CD4-positive, alpha-beta T cell (primary cell): ENCODE measurements at regions not wholly inside any gene's neighbourhood (a gene's known extent, or its start where the extent isn't known, plus 50 kb on each side); places are given as distances from the start of the nearest gene placed in this dataset.
"Not testable (repeated sequence)": the region's sequence is repeated elsewhere in the genome, so short reads cannot be mapped to it uniquely, and the experiment has no call there.

Source experiments
- ATAC-seq: fragments of 200-7000 bp; cut with Tn5 transposase; one replicate; pipeline ENCODE4 v1.10.0; 2022; ENCODE audit warnings: mild to moderate bottlenecking; ENCODE audit not compliant: poor library complexity
- CTCF ChIA-PET: fragments of 350-600 bp; sonication (Branson Sonifier 250); formaldehyde crosslinking; loops from one replicate; lab custom pipeline; 2021; ENCODE audit warnings: antibody characterized with exemption, inconsistent platforms; lab: Charles Lee
- POLR2A ChIA-PET: fragments of 350-600 bp; sonication (Branson Sonifier 250); formaldehyde crosslinking; loops from one replicate; lab custom pipeline; 2021; ENCODE audit warnings: antibody characterized with exemption, inconsistent platforms; lab: Charles Lee
- DNase-seq, 14 experiments: peaks; one replicate each; pipeline ENCODE4 v3.0.0-alpha.2; 2013 to 2020; ENCODE audit warnings: mixed read lengths in 2 of 14
- H3K27ac ChIP-seq, 2 donors: one replicate each; pipeline versions ENCODE4 v1.5.1 to v1.7.0; 2013; ENCODE audit warnings: low read length in 2 of 2, low read depth in 1 of 2, mild to moderate bottlenecking in 1 of 2
- H3K27me3 ChIP-seq, 2 experiments: 1 replicate in 1 of 2; 2 replicates in 1 of 2; pipeline versions ENCODE4 v1.6.1 to v1.7.0; 2013; ENCODE audit warnings: low read length in 2 of 2, control low read depth in 1 of 2, mild to moderate bottlenecking in 1 of 2, moderate library complexity in 1 of 2; ENCODE audit not compliant: insufficient read depth in 2 of 2, control insufficient read depth in 1 of 2
- H3K36me3 ChIP-seq: one replicate; pipeline ENCODE4 v1.6.1; 2013; ENCODE audit warnings: low read length, control low read depth; ENCODE audit not compliant: insufficient read depth
- H3K4me1 ChIP-seq: one replicate; pipeline ENCODE4 v1.6.1; 2013; ENCODE audit warnings: low read length, control low read depth; ENCODE audit not compliant: insufficient read depth
- H3K4me3 ChIP-seq: one replicate; pipeline ENCODE4 v1.5.1; 2013; ENCODE audit warnings: mild to moderate bottlenecking, low read length, moderate library complexity
- H3K9me3 ChIP-seq, 2 experiments: 1 replicate in 1 of 2; 2 replicates in 1 of 2; pipeline versions ENCODE4 v1.6.1 to v1.7.0; 2013; ENCODE audit warnings: low read length in 2 of 2, mild to moderate bottlenecking in 2 of 2, control low read depth in 1 of 2, moderate library complexity in 1 of 2; ENCODE audit not compliant: control insufficient read depth in 1 of 2, insufficient read depth in 1 of 2
- H3K27ac Mint-ChIP-seq: one replicate; pipeline ENCODE4 v1.8.0; 2020; ENCODE audit warnings: mixed read lengths
- H3K27me3 Mint-ChIP-seq: one replicate; pipeline ENCODE4 v1.8.0; 2021; ENCODE audit warnings: mixed read lengths
- H3K36me3 Mint-ChIP-seq: one replicate; pipeline ENCODE4 v1.8.0; 2021; ENCODE audit warnings: low read depth, mixed read lengths
- H3K4me1 Mint-ChIP-seq: one replicate; pipeline ENCODE4 v1.8.0; 2021; ENCODE audit warnings: low read depth, mixed read lengths
- H3K4me3 Mint-ChIP-seq: one replicate; pipeline ENCODE4 v1.8.0; 2020; ENCODE audit warnings: mild to moderate bottlenecking, mixed read lengths
- H3K9me3 Mint-ChIP-seq: one replicate; pipeline ENCODE4 v1.8.0; 2020; ENCODE audit warnings: mixed read lengths
- intact Hi-C, 2 experiments: fragments of 100-400 bp; cut with DNase I in 1 of 2; cut with micrococcal nuclease in 1 of 2; formaldehyde crosslinking; loops; one replicate each; pipeline versions ENCODE4 v1.15.1 to v1.9.0; 2023 to 2025; cut with DNase I, micrococcal nuclease

DNA sequence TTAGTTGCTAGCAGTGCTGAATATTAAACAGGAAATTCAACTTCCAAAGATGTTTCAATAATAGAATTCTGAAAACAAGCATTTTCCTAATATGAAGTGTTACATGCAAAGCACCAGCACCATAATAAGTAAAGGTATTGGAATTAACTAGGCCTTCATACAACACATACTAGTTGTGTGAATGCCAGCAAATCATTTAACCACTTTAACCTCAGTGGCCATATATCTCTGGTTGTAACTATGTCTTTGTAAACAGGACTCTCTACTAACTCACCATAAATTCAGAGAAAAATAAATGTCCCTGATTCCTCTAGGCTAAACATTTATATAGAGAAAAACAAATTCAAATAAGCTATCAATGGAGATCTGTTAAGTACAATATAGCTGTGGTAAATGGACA is 175.7 kb upstream of the NBPF9 start:
- intact Hi-C loops, H3K36me3 ChIP-seq, H3K27me3 Mint-ChIP-seq, ATAC-seq, CTCF ChIA-PET, H3K27ac Mint-ChIP-seq, H3K4me1 Mint-ChIP-seq, H3K36me3 Mint-ChIP-seq, H3K27ac ChIP-seq, H3K27me3 ChIP-seq, H3K4me3 ChIP-seq, H3K9me3 Mint-ChIP-seq, H3K9me3 ChIP-seq, H3K4me3 Mint-ChIP-seq, DNase-seq, POLR2A ChIA-PET, H3K4me1 ChIP-seq: not testable (repeated sequence)

DNA sequence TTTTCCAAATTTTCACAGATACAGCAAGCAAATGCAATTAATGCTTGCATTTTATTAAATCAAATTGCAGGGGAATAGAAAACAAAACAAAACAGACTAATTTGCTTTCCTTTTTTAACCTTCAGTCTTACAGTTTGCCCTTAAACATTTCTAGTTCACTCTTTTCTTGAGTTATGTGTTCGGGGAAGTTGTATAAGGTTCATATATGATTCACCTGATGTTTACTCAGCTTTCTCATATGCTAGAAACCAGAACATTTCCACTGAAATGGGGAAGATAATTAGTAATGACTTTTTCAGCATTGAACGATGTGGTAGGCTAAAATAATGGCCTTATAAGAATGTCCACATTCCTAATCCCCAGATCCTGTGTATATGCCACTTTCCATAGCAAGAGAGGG is 176.2 kb upstream of the NBPF9 start:
- H3K9me3 ChIP-seq, DNase-seq, H3K27me3 ChIP-seq, H3K4me3 ChIP-seq, H3K27ac ChIP-seq, H3K27me3 Mint-ChIP-seq, H3K36me3 Mint-ChIP-seq, H3K4me3 Mint-ChIP-seq, H3K27ac Mint-ChIP-seq, ATAC-seq, CTCF ChIA-PET, H3K9me3 Mint-ChIP-seq, H3K4me1 ChIP-seq, H3K36me3 ChIP-seq, H3K4me1 Mint-ChIP-seq, POLR2A ChIA-PET, intact Hi-C loops: not testable (repeated sequence)

DNA sequence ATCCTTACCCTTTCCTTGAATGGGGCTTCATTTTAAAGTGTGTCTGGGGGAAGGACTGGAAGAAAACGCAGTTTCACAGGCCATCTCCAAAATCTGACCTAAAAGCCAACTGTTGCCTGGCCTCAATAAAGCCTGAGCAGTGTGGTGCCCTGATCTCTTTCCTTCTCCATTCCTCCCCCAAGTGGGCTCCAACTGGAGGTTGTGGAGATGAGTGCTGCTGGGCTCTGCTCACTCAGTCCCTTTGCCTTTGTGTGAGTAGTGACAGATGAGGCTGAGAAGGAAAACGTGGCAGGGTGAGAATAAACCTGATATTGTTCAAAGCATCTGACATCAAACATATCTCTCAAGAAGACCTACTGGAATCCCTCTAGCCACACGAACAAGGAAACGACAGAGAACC is 181.4 kb upstream of the NBPF9 start:
- CTCF ChIA-PET, H3K27me3 Mint-ChIP-seq, H3K27me3 ChIP-seq, H3K27ac Mint-ChIP-seq, H3K4me1 Mint-ChIP-seq, H3K36me3 Mint-ChIP-seq, H3K4me3 ChIP-seq, H3K4me3 Mint-ChIP-seq, H3K36me3 ChIP-seq, DNase-seq, H3K27ac ChIP-seq, POLR2A ChIA-PET, H3K9me3 Mint-ChIP-seq, intact Hi-C loops, H3K9me3 ChIP-seq, ATAC-seq, H3K4me1 ChIP-seq: not testable (repeated sequence)

DNA sequence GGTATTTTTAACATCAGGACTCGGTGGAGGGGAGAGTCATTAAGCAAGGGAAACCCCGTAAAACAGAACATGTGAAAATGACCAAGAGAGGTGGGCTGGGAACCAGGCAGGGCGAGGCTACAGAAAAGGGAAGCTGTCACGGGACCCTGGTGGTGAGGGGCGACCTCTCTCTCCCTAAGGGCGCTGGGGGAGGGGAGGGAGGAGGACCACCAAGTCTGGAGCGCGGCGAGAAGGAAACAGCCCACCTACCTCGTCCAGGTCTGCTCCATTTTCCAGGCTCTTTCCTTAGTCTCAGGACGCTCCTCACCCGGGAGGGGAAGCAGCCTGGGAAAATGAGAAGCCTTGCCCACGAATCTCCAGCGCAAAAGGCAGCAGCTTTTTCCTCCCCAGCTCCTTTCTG is 181.9 kb upstream of the NBPF9 start:
- H3K4me3 ChIP-seq, H3K36me3 Mint-ChIP-seq, H3K9me3 ChIP-seq, H3K27me3 Mint-ChIP-seq, H3K4me3 Mint-ChIP-seq, H3K4me1 Mint-ChIP-seq, H3K4me1 ChIP-seq, DNase-seq, ATAC-seq, intact Hi-C loops, H3K27ac ChIP-seq, H3K27ac Mint-ChIP-seq, POLR2A ChIA-PET, H3K27me3 ChIP-seq, H3K36me3 ChIP-seq, CTCF ChIA-PET, H3K9me3 Mint-ChIP-seq: not testable (repeated sequence)

DNA sequence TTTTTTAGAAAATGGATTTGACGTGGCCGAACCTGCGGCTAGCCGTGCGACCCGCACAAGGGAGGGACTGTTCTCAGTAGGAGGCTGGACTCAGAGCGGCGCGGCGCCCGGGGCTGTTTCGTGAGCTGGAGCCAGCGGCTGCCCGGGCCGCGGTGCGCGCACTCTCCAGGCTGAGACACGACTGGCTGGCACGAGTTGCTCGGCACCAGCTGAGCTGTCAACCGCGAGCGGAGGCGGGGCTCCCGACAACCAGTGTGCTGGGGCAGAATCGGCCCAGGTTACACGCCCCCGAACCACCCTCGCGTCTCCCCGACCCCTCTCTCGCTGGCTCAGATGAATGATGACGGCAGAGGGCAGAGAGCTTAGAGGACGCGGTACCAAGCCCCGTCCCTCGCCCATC is 182.3 kb upstream of the NBPF9 start:
- DNase-seq (peak in 7 of 14 experiments; percentile 0 to 41 (median 19)), ATAC-seq (peak; percentile 99)
- CTCF ChIA-PET, H3K36me3 Mint-ChIP-seq, POLR2A ChIA-PET, H3K9me3 ChIP-seq, H3K27ac ChIP-seq, H3K27ac Mint-ChIP-seq, intact Hi-C loops, H3K36me3 ChIP-seq, H3K9me3 Mint-ChIP-seq, H3K4me1 ChIP-seq, H3K4me1 Mint-ChIP-seq, H3K27me3 Mint-ChIP-seq, H3K4me3 ChIP-seq, H3K27me3 ChIP-seq: not testable (repeated sequence)
- H3K4me3 Mint-ChIP-seq: peak overlapping the region; percentile 86

DNA sequence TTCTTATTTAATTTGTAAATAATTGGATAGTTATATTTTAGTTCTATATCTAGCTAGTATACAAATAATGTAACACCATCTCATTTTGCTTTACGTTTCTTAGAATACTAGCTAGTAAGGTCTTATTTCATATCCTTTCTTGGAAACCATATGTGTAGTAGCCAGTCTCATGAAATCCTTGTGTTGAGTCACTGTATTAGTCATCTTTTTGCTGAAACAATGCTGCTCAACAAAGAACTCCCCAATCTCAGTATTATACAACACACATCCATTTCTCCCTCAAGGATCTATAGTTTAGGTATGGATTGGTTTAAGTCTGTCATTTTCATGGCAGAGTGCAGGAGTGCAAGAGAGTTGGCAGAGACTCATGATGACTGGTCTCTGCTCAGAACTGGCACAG is 185.2 kb upstream of the NBPF9 start:
- H3K27me3 ChIP-seq, H3K4me3 ChIP-seq, H3K4me3 Mint-ChIP-seq, H3K9me3 ChIP-seq, H3K36me3 Mint-ChIP-seq, POLR2A ChIA-PET, H3K4me1 ChIP-seq, ATAC-seq, DNase-seq, H3K27ac Mint-ChIP-seq, H3K27me3 Mint-ChIP-seq, intact Hi-C loops, CTCF ChIA-PET, H3K36me3 ChIP-seq, H3K9me3 Mint-ChIP-seq, H3K4me1 Mint-ChIP-seq, H3K27ac ChIP-seq: not testable (repeated sequence)

DNA sequence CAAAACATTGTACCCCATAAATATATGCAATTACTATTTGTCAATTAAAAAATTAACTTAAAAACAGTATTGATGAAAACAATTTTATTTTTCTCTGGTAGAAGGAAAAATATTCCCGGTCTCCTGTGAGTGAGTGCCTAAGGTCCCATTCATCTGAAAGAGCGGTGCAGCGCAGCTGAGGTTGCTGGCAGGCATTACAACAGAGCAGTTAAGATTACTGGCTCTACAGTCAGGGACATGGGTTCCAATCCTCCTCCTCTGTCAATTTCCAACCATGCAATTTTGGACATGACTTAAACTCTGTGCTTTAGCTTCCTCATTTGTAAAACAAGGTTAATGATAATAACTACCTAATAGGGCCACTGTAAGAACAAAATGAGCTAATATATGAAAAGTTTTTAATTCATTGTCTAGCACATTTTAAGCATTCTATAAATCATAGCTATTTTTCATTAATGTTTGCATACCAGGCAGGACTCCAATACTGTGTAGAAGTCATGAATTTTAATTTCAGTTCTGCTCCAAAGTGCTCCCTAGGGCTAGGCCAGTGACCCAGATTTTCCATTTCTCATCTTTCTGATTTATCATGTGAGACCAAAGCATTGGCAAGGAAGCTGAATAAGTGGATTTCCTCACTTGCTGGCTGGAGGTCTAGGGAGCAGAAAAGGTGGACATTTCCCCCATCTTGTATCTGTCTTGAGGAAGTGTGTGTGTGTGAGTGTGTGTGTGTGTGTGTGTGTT is 174.2 kb upstream of the NBPF19 start:
- H3K4me3 ChIP-seq, H3K9me3 ChIP-seq, H3K9me3 Mint-ChIP-seq, ATAC-seq, H3K27me3 Mint-ChIP-seq, H3K27ac ChIP-seq, H3K4me3 Mint-ChIP-seq, DNase-seq, H3K27ac Mint-ChIP-seq, intact Hi-C loops, H3K36me3 Mint-ChIP-seq, H3K27me3 ChIP-seq, CTCF ChIA-PET, H3K4me1 ChIP-seq, H3K36me3 ChIP-seq, H3K4me1 Mint-ChIP-seq, POLR2A ChIA-PET: not testable (repeated sequence)
